ENCODE measurements at regions not wholly inside any gene's neighbourhood (a gene's known extent, or its start where the extent isn't known, plus 50 kb on each side); places are given as distances from the start of the nearest gene placed in this dataset.
"Not testable (repeated sequence)": the region's sequence is repeated elsewhere in the genome, so short reads cannot be mapped to it uniquely, and the experiment has no call there.

GRCh38 chrX:46327566-46328115 lies 217.6 kb downstream of the ZNF674 start:
- no peak overlapping the region for H3K4me3 ChIP-seq (ENCODE audit: insufficient read depth, low read depth, low read length, poor library complexity, severe bottlenecking)
- no peak for DNase-seq
- H3K4me1 ChIP-seq (ENCODE audit: control insufficient read depth, insufficient read depth, low read length, poor library complexity, severe bottlenecking), result peaks cover 7% of the 10 kb centered on the region
- H3K27me3 ChIP-seq (replicated peaks; ENCODE audit: control insufficient read depth, insufficient read depth, low read length, poor library complexity, severe bottlenecking), result no peaks in the 10 kb centered on the region
- no peak overlapping the region for H3K27ac ChIP-seq (ENCODE audit: insufficient read depth, low read length, poor library complexity, severe bottlenecking)
- H3K36me3 ChIP-seq (ENCODE audit: control insufficient read depth, insufficient read depth, low read length), result no peaks in the 10 kb centered on the region
- H3K9me3 ChIP-seq (ENCODE audit: control insufficient read depth, low read length), result no peaks in the 10 kb centered on the region

- DNase-seq, result no peak
- Histone ChIP-seq H3K36me3 (ENCODE audit: control insufficient read depth, insufficient read depth, low read length) (no peaks in the 10 kb centered on the region), H3K27ac (ENCODE audit: insufficient read depth, low read length, poor library complexity, severe bottlenecking) (no peak overlapping the region), H3K4me1 (ENCODE audit: control insufficient read depth, insufficient read depth, low read length, poor library complexity, severe bottlenecking) (peaks cover 7% of the 10 kb centered on the region), H3K9me3 (ENCODE audit: control insufficient read depth, low read length) (no peaks in the 10 kb centered on the region), H3K4me3 (ENCODE audit: insufficient read depth, low read depth, low read length, poor library complexity, severe bottlenecking) (no peak overlapping the region), H3K27me3 (replicated peaks; ENCODE audit: control insufficient read depth, insufficient read depth, low read length, poor library complexity, severe bottlenecking) (no peaks in the 10 kb centered on the region)
These were observed 219.1 kb downstream of the ZNF674 start for GRCh38 chrX:46326161-46326560.

DNA sequence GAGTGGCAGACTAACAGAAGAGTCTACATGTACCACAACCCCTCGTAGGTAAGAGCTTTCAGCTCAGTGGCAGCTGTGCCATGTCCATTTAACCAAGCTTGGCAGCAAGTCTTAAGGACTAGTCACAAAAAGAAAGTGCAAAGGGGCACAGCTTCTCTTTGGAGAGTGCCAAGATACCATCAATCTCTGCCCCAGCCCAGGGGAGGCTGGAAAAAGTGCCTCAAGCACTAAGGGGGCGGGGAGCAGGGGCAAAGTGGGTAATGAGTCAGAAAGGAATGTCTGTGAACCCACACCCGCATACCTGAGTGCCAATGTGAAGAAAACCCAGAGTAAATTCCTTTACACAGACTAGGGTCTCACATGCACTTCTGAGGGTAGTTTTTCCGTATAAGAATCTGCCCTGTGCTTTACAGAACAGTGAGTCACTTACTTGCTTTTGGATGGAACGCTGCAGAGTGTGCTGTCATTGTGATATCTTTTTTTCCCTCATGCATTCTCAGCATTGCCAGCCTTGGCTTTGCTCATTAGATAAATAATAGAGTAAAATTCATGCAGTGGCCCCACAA lies 219.8 kb downstream of the ZNF674 start:
- Histone ChIP-seq H3K27ac (ENCODE audit: insufficient read depth, low read length, poor library complexity, severe bottlenecking) (no peak overlapping the region), H3K9me3 (ENCODE audit: control insufficient read depth, low read length) (no peaks in the 10 kb centered on the region), H3K4me3 (ENCODE audit: insufficient read depth, low read depth, low read length, poor library complexity, severe bottlenecking) (no peak overlapping the region), H3K36me3 (ENCODE audit: control insufficient read depth, insufficient read depth, low read length) (no peaks in the 10 kb centered on the region), H3K27me3 (replicated peaks; ENCODE audit: control insufficient read depth, insufficient read depth, low read length, poor library complexity, severe bottlenecking) (no peaks in the 10 kb centered on the region), H3K4me1 (ENCODE audit: control insufficient read depth, insufficient read depth, low read length, poor library complexity, severe bottlenecking) (peaks cover 7% of the 10 kb centered on the region)
- DNase-seq, result peak in 1 of 3 donors; percentile 4

DNA sequence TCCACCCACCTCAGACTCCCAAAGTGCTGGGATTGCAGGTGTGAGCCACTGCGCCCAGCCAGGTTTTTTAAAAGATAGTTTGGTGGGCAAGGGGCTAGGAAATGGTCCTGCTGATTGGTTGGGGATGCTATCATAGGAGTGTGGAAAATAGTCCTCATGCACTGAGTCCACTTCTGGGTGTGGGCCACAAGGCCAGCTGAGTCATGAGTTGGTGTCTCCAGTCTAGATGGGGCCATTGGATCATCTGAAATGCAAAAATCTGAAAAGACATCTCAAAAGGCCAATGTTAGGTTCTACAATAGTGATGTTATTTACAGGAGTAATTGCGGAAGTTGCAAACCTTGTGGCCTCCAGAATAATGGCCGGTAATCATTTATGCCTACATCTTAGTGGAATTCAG lies 221.1 kb downstream of the ZNF674 start:
- H3K4me1 ChIP-seq (ENCODE audit: control insufficient read depth, insufficient read depth, low read length, poor library complexity, severe bottlenecking), result peaks cover 13% of the 10 kb centered on the region
- no peaks in the 10 kb centered on the region for H3K36me3 ChIP-seq (ENCODE audit: control insufficient read depth, insufficient read depth, low read length)
- DNase-seq, result no peak
- no peaks in the 10 kb centered on the region for H3K27me3 ChIP-seq (replicated peaks; ENCODE audit: control insufficient read depth, insufficient read depth, low read length, poor library complexity, severe bottlenecking)
- H3K4me3 ChIP-seq (ENCODE audit: insufficient read depth, low read depth, low read length, poor library complexity, severe bottlenecking), result no peak overlapping the region
- no peaks in the 10 kb centered on the region for H3K9me3 ChIP-seq (ENCODE audit: control insufficient read depth, low read length)
- H3K27ac ChIP-seq (ENCODE audit: insufficient read depth, low read length, poor library complexity, severe bottlenecking), result no peak overlapping the region

GRCh38 chrX:46322929-46323328 lies 222.3 kb downstream of the ZNF674 start:
- not testable (repeated sequence) for H3K27ac ChIP-seq (ENCODE audit: insufficient read depth, low read length, poor library complexity, severe bottlenecking); H3K36me3 ChIP-seq (ENCODE audit: control insufficient read depth, insufficient read depth, low read length); H3K27me3 ChIP-seq (replicated peaks; ENCODE audit: control insufficient read depth, insufficient read depth, low read length, poor library complexity, severe bottlenecking); H3K4me3 ChIP-seq (ENCODE audit: insufficient read depth, low read depth, low read length, poor library complexity, severe bottlenecking); H3K9me3 ChIP-seq (ENCODE audit: control insufficient read depth, low read length); DNase-seq
- peaks cover 13% of the 10 kb centered on the region for H3K4me1 ChIP-seq (ENCODE audit: control insufficient read depth, insufficient read depth, low read length, poor library complexity, severe bottlenecking)

GRCh38 chrX:46321676-46322075 lies 223.5 kb downstream of the ZNF674 start:
- H3K4me1 ChIP-seq (ENCODE audit: control insufficient read depth, insufficient read depth, low read length, poor library complexity, severe bottlenecking), result peaks cover 13% of the 10 kb centered on the region
- no peak for DNase-seq
- no peak overlapping the region for H3K4me3 ChIP-seq (ENCODE audit: insufficient read depth, low read depth, low read length, poor library complexity, severe bottlenecking)
- H3K27me3 ChIP-seq (replicated peaks; ENCODE audit: control insufficient read depth, insufficient read depth, low read length, poor library complexity, severe bottlenecking), result no peaks in the 10 kb centered on the region
- H3K27ac ChIP-seq (ENCODE audit: insufficient read depth, low read length, poor library complexity, severe bottlenecking), result no peak overlapping the region
- H3K9me3 ChIP-seq (ENCODE audit: control insufficient read depth, low read length), result no peaks in the 10 kb centered on the region
- H3K36me3 ChIP-seq (ENCODE audit: control insufficient read depth, insufficient read depth, low read length), result no peaks in the 10 kb centered on the region

- H3K9me3 ChIP-seq (ENCODE audit: control insufficient read depth, low read length), result no peaks in the 10 kb centered on the region
- no peak for DNase-seq
- peaks cover 6% of the 10 kb centered on the region for H3K4me1 ChIP-seq (ENCODE audit: control insufficient read depth, insufficient read depth, low read length, poor library complexity, severe bottlenecking)
- no peak overlapping the region for H3K4me3 ChIP-seq (ENCODE audit: insufficient read depth, low read depth, low read length, poor library complexity, severe bottlenecking)
- H3K36me3 ChIP-seq (ENCODE audit: control insufficient read depth, insufficient read depth, low read length), result no peaks in the 10 kb centered on the region
- no peak overlapping the region for H3K27ac ChIP-seq (ENCODE audit: insufficient read depth, low read length, poor library complexity, severe bottlenecking)
- no peaks in the 10 kb centered on the region for H3K27me3 ChIP-seq (replicated peaks; ENCODE audit: control insufficient read depth, insufficient read depth, low read length, poor library complexity, severe bottlenecking)
These were observed 225.5 kb downstream of the ZNF674 start for GRCh38 chrX:46319750-46320149.

GRCh38 chrX:46318551-46318950 lies 226.7 kb downstream of the ZNF674 start:
- DNase-seq, result no peak
- no peak overlapping the region for H3K27ac ChIP-seq (ENCODE audit: insufficient read depth, low read length, poor library complexity, severe bottlenecking)
- peaks cover 6% of the 10 kb centered on the region for H3K4me1 ChIP-seq (ENCODE audit: control insufficient read depth, insufficient read depth, low read length, poor library complexity, severe bottlenecking)
- no peak overlapping the region for H3K4me3 ChIP-seq (ENCODE audit: insufficient read depth, low read depth, low read length, poor library complexity, severe bottlenecking)
- H3K36me3 ChIP-seq (ENCODE audit: control insufficient read depth, insufficient read depth, low read length), result no peaks in the 10 kb centered on the region
- H3K27me3 ChIP-seq (replicated peaks; ENCODE audit: control insufficient read depth, insufficient read depth, low read length, poor library complexity, severe bottlenecking), result no peaks in the 10 kb centered on the region
- H3K9me3 ChIP-seq (ENCODE audit: control insufficient read depth, low read length), result no peaks in the 10 kb centered on the region

GRCh38 chrX:46317163-46317562 lies 228.1 kb downstream of the ZNF674 start:
- no peak overlapping the region for H3K27ac ChIP-seq (ENCODE audit: insufficient read depth, low read length, poor library complexity, severe bottlenecking)
- no peak overlapping the region for H3K4me3 ChIP-seq (ENCODE audit: insufficient read depth, low read depth, low read length, poor library complexity, severe bottlenecking)
- H3K9me3 ChIP-seq (ENCODE audit: control insufficient read depth, low read length), result no peaks in the 10 kb centered on the region
- H3K36me3 ChIP-seq (ENCODE audit: control insufficient read depth, insufficient read depth, low read length), result no peaks in the 10 kb centered on the region
- peaks cover 6% of the 10 kb centered on the region for H3K4me1 ChIP-seq (ENCODE audit: control insufficient read depth, insufficient read depth, low read length, poor library complexity, severe bottlenecking)
- no peaks in the 10 kb centered on the region for H3K27me3 ChIP-seq (replicated peaks; ENCODE audit: control insufficient read depth, insufficient read depth, low read length, poor library complexity, severe bottlenecking)
- DNase-seq, result no peak

DNA sequence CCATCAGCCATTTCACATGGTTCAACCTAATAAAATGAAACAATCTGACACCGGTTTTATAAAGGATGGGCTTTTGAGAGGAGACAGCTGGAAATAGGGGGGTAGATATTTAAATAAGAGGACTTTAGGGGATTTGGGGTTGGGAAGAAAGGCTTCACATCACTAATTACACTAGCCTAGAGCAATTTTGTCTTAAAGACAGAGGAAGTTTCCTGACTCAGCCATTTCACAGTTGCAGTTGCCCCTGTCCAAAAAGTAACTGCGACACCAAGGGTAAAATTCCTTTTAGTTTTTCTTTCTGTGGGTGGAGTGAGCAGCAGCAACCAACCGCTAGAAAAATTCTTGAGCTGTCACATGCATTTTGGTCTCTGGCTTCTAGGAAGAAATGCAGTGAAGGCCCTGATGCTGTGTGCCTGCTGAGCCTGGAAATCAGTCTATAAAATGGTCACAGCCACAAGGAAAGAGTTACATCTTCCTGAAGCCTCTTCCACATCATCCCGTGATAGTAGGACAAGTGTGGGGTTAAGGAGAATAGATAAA lies 233.6 kb downstream of the ZNF674 start:
- no peak overlapping the region for H3K27ac ChIP-seq (ENCODE audit: insufficient read depth, low read length, poor library complexity, severe bottlenecking)
- no peak overlapping the region for H3K4me3 ChIP-seq (ENCODE audit: insufficient read depth, low read depth, low read length, poor library complexity, severe bottlenecking)
- no peaks in the 10 kb centered on the region for H3K27me3 ChIP-seq (replicated peaks; ENCODE audit: control insufficient read depth, insufficient read depth, low read length, poor library complexity, severe bottlenecking)
- DNase-seq, result no peak
- H3K36me3 ChIP-seq (ENCODE audit: control insufficient read depth, insufficient read depth, low read length), result no peaks in the 10 kb centered on the region
- no peaks in the 10 kb centered on the region for H3K9me3 ChIP-seq (ENCODE audit: control insufficient read depth, low read length)
- no peaks in the 10 kb centered on the region for H3K4me1 ChIP-seq (ENCODE audit: control insufficient read depth, insufficient read depth, low read length, poor library complexity, severe bottlenecking)

All from effector memory CD4-positive, alpha-beta T cell (primary cell).